ENCODE measurements at regions not wholly inside any gene's neighbourhood (a gene's known extent, or its start where the extent isn't known, plus 50 kb on each side); places are given as distances from the start of the nearest gene placed in this dataset.

- peaks cover 3% of the 10 kb centered on the region for H3K36me3 Mint-ChIP-seq (ENCODE audit: low read depth)
- peaks cover 34% of the 10 kb centered on the region for H3K9me3 ChIP-seq (ENCODE audit: control insufficient read depth, low read length)
- no peaks in the 10 kb centered on the region for H3K4me1 ChIP-seq (ENCODE audit: control insufficient read depth, insufficient read depth, low read length)
- no peaks in the 10 kb centered on the region for H3K36me3 ChIP-seq (ENCODE audit: control insufficient read depth, insufficient read depth, low read length)
- H3K4me1 Mint-ChIP-seq, result peaks cover 10% of the 10 kb centered on the region
- no peak overlapping the region for H3K4me3 ChIP-seq (ENCODE audit: low read length)
- H3K27ac Mint-ChIP-seq, result no peak overlapping the region
- no peak overlapping the region for H3K27ac ChIP-seq (ENCODE audit: low read depth, low read length)
- H3K4me3 Mint-ChIP-seq, result no peak overlapping the region
- 90 to 92% methylated on average over 2 to 5 of the region's 5 CpGs for WGBS, 2 experiments (ENCODE audit: insufficient coverage in 1 of 2, insufficient read length in 1 of 2)
- TF ChIP-seq CTCF (conservative IDR thresholded peaks at IDR 0.05), result no peak
- no peak overlapping the region for H3K9ac ChIP-seq (ENCODE audit: extremely low read depth, low read length, poor library complexity, severe bottlenecking)
- H3K9me3 Mint-ChIP-seq, result peaks cover 27% of the 10 kb centered on the region
- no peak for DNase-seq
- no peaks in the 10 kb centered on the region for H3K27me3 ChIP-seq (ENCODE audit: control insufficient read depth, insufficient read depth, low read length, poor library complexity, severe bottlenecking)
- peaks cover 11% of the 10 kb centered on the region for H3K27me3 Mint-ChIP-seq (ENCODE audit: insufficient read depth)
Observed at GRCh38 chr4:14446904-14447303, 555.4 kb upstream of the CPEB2 start.

- Histone ChIP-seq H3K36me3 (ENCODE audit: control insufficient read depth, insufficient read depth, low read length) (no peaks in the 10 kb centered on the region), H3K27me3 (ENCODE audit: control insufficient read depth, insufficient read depth, low read length, poor library complexity, severe bottlenecking) (no peaks in the 10 kb centered on the region), H3K4me3 (ENCODE audit: low read length) (no peak overlapping the region), H3K9ac (ENCODE audit: extremely low read depth, low read length, poor library complexity, severe bottlenecking) (no peak overlapping the region), H3K4me1 (ENCODE audit: control insufficient read depth, insufficient read depth, low read length) (peaks cover 6% of the 10 kb centered on the region), H3K27ac (ENCODE audit: low read depth, low read length) (no peak overlapping the region), H3K9me3 (ENCODE audit: control insufficient read depth, low read length) (peaks cover 15% of the 10 kb centered on the region)
- Mint-ChIP-seq H3K36me3 (ENCODE audit: low read depth) (no peaks in the 10 kb centered on the region), H3K27ac (no peak overlapping the region), H3K4me3 (no peak overlapping the region), H3K4me1 (peaks cover 27% of the 10 kb centered on the region), H3K9me3 (peaks cover 6% of the 10 kb centered on the region), H3K27me3 (ENCODE audit: insufficient read depth) (peaks cover 11% of the 10 kb centered on the region)
- TF ChIP-seq CTCF (conservative IDR thresholded peaks at IDR 0.05), result no peak
- WGBS, 2 experiments (ENCODE audit: insufficient coverage in 1 of 2, insufficient read length in 1 of 2), result 90% methylated on average over 2 of the region's 2 CpGs; no CpG with 5 or more reads in 1 of the 2 experiments
- no peak for DNase-seq
Observed at GRCh38 chr4:14449308-14449707, 553.0 kb upstream of the CPEB2 start.

- H3K9me3 Mint-ChIP-seq, result no peaks in the 10 kb centered on the region
- H3K27me3 ChIP-seq (ENCODE audit: control insufficient read depth, insufficient read depth, low read length, poor library complexity, severe bottlenecking), result no peaks in the 10 kb centered on the region
- H3K9ac ChIP-seq (ENCODE audit: extremely low read depth, low read length, poor library complexity, severe bottlenecking), result no peak overlapping the region
- H3K4me1 ChIP-seq (ENCODE audit: control insufficient read depth, insufficient read depth, low read length), result peaks cover 6% of the 10 kb centered on the region
- no peak overlapping the region for H3K27ac Mint-ChIP-seq
- no peak for TF ChIP-seq CTCF (conservative IDR thresholded peaks at IDR 0.05)
- H3K36me3 Mint-ChIP-seq (ENCODE audit: low read depth), result no peaks in the 10 kb centered on the region
- 90 to 94% methylated on average over 10 to 12 of the region's 12 CpGs for WGBS, 2 experiments (ENCODE audit: insufficient coverage in 1 of 2, insufficient read length in 1 of 2)
- no peak overlapping the region for H3K4me3 ChIP-seq (ENCODE audit: low read length)
- no peaks in the 10 kb centered on the region for H3K9me3 ChIP-seq (ENCODE audit: control insufficient read depth, low read length)
- no peaks in the 10 kb centered on the region for H3K36me3 ChIP-seq (ENCODE audit: control insufficient read depth, insufficient read depth, low read length)
- H3K27me3 Mint-ChIP-seq (ENCODE audit: insufficient read depth), result peaks cover 11% of the 10 kb centered on the region
- no peak for DNase-seq
- H3K4me1 Mint-ChIP-seq, result peaks cover 19% of the 10 kb centered on the region
- H3K4me3 Mint-ChIP-seq, result no peak overlapping the region
- no peak overlapping the region for H3K27ac ChIP-seq (ENCODE audit: low read depth, low read length)
Observed at GRCh38 chr4:14452001-14452400, 550.3 kb upstream of the CPEB2 start.
